H1 (cell line): ENCODE measurements at regions not wholly inside any gene's neighbourhood (a gene's known extent, or its start where the extent isn't known, plus 50 kb on each side); places are given as distances from the start of the nearest gene placed in this dataset.

Source experiments
- EP300 ChIP-seq, 2 experiments: IDR thresholded peaks; 1 replicate in 1 of 2; 2 replicates in 1 of 2; pipeline ENCODE4 v1.6.1; 2011 to 2012; ENCODE audit warnings: low read depth in 2 of 2, low read length in 2 of 2, mild to moderate bottlenecking in 2 of 2, borderline replicate concordance in 1 of 2, inconsistent platforms in 1 of 2, moderate library complexity in 1 of 2
- JUN ChIP-seq: IDR thresholded peaks from 2 replicates; pipeline ENCODE4 v1.6.1; 2011; ENCODE audit warnings: low read depth, mild to moderate bottlenecking, improper control_type of control experiment, low read length
- PHF8 ChIP-seq: fragments of 200-600 bp; sonication (generic); conservative IDR thresholded peaks from 2 replicates; pipeline ENCODE4 v1.7.1; 2012; ENCODE audit warnings: low read depth, mild to moderate bottlenecking, inconsistent platforms, low read length, moderate library complexity
- POLR2A ChIP-seq, 2 experiments: IDR thresholded peaks; 1 replicate in 1 of 2; 2 replicates in 1 of 2; pipeline ENCODE4 v1.6.1; 2011; ENCODE audit warnings: low read depth in 2 of 2, low read length in 2 of 2, mild to moderate bottlenecking in 2 of 2; ENCODE audit errors: control extremely low read depth in 1 of 2
- SIX5 ChIP-seq: IDR thresholded peaks from 2 replicates; pipeline ENCODE4 v1.6.1; 2011; ENCODE audit warnings: mild to moderate bottlenecking, low read depth, low read length
- TF ChIP-seq, protein P1 (sequence below), 3 experiments: IDR thresholded peaks; 1 replicate in 2 of 3; 2 replicates in 1 of 3; pipeline versions ENCODE4 v1.5.1 to v1.6.1; 2011; ENCODE audit warnings: low read length in 3 of 3, mild to moderate bottlenecking in 3 of 3, inconsistent platforms in 2 of 3, low read depth in 1 of 3, moderate library complexity in 1 of 3; ENCODE audit not compliant: insufficient read depth in 1 of 3; ENCODE audit errors: control extremely low read depth in 1 of 3

DNA sequence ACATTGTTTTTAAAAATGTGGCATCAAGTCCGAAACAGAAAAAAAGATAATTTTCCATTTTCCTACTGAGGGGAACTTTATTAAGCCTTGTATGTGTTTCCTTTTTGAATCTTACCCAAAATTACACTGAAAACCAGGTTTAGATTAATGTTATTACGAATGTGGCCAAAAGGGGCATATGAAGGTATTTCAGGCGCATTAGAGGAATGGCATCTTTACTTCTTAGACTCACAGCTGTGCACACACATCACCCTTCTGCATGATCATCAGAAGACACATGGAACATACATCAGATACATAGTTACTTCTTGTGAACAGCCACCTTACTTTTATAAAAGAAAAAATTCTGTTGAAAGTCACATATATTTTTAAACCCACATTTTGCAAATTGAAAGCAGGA is 58.6 kb upstream of the ZPBP start:
- TF ChIP-seq JUN (no peak), EP300 (IDR thresholded peaks at IDR 0.05; ENCODE audit: borderline replicate concordance in 1 of 2, low read depth in 2 of 2, low read length in 2 of 2) (no peak), SIX5 (no peak), POLR2A (IDR thresholded peaks at IDR 0.05; ENCODE audit: control extremely low read depth in 1 of 2, low read depth in 2 of 2, low read length in 2 of 2) (no peak), PHF8 (no peak)
- TF ChIP-seq, protein P1, sequence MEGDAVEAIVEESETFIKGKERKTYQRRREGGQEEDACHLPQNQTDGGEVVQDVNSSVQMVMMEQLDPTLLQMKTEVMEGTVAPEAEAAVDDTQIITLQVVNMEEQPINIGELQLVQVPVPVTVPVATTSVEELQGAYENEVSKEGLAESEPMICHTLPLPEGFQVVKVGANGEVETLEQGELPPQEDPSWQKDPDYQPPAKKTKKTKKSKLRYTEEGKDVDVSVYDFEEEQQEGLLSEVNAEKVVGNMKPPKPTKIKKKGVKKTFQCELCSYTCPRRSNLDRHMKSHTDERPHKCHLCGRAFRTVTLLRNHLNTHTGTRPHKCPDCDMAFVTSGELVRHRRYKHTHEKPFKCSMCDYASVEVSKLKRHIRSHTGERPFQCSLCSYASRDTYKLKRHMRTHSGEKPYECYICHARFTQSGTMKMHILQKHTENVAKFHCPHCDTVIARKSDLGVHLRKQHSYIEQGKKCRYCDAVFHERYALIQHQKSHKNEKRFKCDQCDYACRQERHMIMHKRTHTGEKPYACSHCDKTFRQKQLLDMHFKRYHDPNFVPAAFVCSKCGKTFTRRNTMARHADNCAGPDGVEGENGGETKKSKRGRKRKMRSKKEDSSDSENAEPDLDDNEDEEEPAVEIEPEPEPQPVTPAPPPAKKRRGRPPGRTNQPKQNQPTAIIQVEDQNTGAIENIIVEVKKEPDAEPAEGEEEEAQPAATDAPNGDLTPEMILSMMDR (IDR thresholded peaks at IDR 0.05; ENCODE audit: control extremely low read depth in 1 of 3, insufficient read depth in 1 of 3, low read depth in 1 of 3, low read length in 3 of 3), result no peak
